ENCODE measurements at regions not wholly inside any gene's neighbourhood (a gene's known extent, or its start where the extent isn't known, plus 50 kb on each side); places are given as distances from the start of the nearest gene placed in this dataset.

GRCh38 chr1:14507262-14507661 lies 91.2 kb upstream of the KAZN start:
- H3K27ac ChIP-seq = no peak overlapping the region
- 69 to 76% (median 73%) methylated on average over 5 of the region's 5 CpGs for WGBS, 4 donors
- no peaks in the 10 kb centered on the region for H3K27me3 ChIP-seq
- TF ChIP-seq POLR2A (IDR thresholded peaks at IDR 0.05) = no peak
- TF ChIP-seq, protein P1, sequence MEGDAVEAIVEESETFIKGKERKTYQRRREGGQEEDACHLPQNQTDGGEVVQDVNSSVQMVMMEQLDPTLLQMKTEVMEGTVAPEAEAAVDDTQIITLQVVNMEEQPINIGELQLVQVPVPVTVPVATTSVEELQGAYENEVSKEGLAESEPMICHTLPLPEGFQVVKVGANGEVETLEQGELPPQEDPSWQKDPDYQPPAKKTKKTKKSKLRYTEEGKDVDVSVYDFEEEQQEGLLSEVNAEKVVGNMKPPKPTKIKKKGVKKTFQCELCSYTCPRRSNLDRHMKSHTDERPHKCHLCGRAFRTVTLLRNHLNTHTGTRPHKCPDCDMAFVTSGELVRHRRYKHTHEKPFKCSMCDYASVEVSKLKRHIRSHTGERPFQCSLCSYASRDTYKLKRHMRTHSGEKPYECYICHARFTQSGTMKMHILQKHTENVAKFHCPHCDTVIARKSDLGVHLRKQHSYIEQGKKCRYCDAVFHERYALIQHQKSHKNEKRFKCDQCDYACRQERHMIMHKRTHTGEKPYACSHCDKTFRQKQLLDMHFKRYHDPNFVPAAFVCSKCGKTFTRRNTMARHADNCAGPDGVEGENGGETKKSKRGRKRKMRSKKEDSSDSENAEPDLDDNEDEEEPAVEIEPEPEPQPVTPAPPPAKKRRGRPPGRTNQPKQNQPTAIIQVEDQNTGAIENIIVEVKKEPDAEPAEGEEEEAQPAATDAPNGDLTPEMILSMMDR (IDR thresholded peaks at IDR 0.05) = no peak
- no peaks in the 10 kb centered on the region for H3K36me3 ChIP-seq (replicated peaks in 1 of 2)
- no peaks in the 10 kb centered on the region for H3K4me1 ChIP-seq (replicated peaks in 1 of 2)
- intact Hi-C loops (cut with DNase I) = no loop called here
- no peaks in the 10 kb centered on the region for H3K9me3 ChIP-seq (replicated peaks in 1 of 3)
- DNase-seq = no peak
- H3K4me3 ChIP-seq = no peak overlapping the region

DNA sequence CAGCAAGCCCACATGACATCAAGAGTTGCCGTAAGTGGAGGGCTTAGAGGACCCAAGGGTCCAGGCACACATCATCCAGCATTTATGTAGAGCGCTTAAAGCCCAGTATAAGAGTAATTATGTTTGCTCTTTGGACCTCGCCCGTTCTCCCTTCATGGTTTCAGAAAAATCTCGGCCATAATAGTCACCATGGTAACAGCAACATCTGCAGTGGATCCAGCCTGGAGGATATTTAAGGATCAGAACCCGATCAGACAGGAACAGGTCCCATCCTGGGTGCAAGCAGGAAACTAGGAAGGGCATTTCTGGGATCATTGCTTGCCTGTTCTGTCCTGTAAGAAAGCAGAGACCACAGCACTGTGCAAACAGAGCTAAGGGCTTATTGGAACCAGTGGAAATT lies 89.9 kb upstream of the KAZN start:
- H3K27me3 ChIP-seq = no peaks in the 10 kb centered on the region
- H3K9me3 ChIP-seq (replicated peaks in 1 of 3) = no peaks in the 10 kb centered on the region
- DNase-seq = no peak
- no peaks in the 10 kb centered on the region for H3K36me3 ChIP-seq (replicated peaks in 1 of 2)
- H3K27ac ChIP-seq = no peak overlapping the region
- TF ChIP-seq, protein P1 (IDR thresholded peaks at IDR 0.05) = no peak
- 78 to 87% (median 81%) methylated on average over 6 of the region's 6 CpGs for WGBS, 4 donors
- H3K4me3 ChIP-seq = no peak overlapping the region
- no peaks in the 10 kb centered on the region for H3K4me1 ChIP-seq (replicated peaks in 1 of 2)
- intact Hi-C loops (cut with DNase I) = no loop called here

- no peak overlapping the region for H3K4me3 ChIP-seq
- H3K36me3 ChIP-seq (replicated peaks in 1 of 2) = no peaks in the 10 kb centered on the region
- no peak overlapping the region for H3K27ac ChIP-seq
- H3K9me3 ChIP-seq (replicated peaks in 1 of 3) = no peaks in the 10 kb centered on the region
- no peak for DNase-seq
- intact Hi-C loops (cut with DNase I) = no loop called here
- H3K4me1 ChIP-seq (replicated peaks in 1 of 2) = no peaks in the 10 kb centered on the region
- WGBS, 4 donors = 80 to 89% (median 83%) methylated on average over 2 of the region's 2 CpGs
- no peak for TF ChIP-seq POLR2A (IDR thresholded peaks at IDR 0.05)
- TF ChIP-seq, protein P1 (IDR thresholded peaks at IDR 0.05) = no peak
- H3K27me3 ChIP-seq = no peaks in the 10 kb centered on the region
Measured at GRCh38 chr1:14511166-14511680, 87.3 kb upstream of the KAZN start.

- DNase-seq = no peak
- Histone ChIP-seq H3K27me3 (no peaks in the 10 kb centered on the region), H3K27ac (no peak overlapping the region), H3K9me3 (replicated peaks in 1 of 3) (no peaks in the 10 kb centered on the region), H3K4me1 (replicated peaks in 1 of 2) (peaks cover 0 to 1% of the 10 kb centered on the region in 2 donors), H3K4me3 (no peak overlapping the region), H3K36me3 (replicated peaks in 1 of 2) (no peaks in the 10 kb centered on the region)
- intact Hi-C loops (cut with DNase I) = no loop called here
- TF ChIP-seq, protein P1 (IDR thresholded peaks at IDR 0.05) = no peak
- no peak for TF ChIP-seq POLR2A (IDR thresholded peaks at IDR 0.05)
- WGBS, 4 donors = 72 to 81% (median 78%) methylated on average over 12 to 14 of the region's 14 CpGs
Measured at GRCh38 chr1:14511796-14512585, 86.5 kb upstream of the KAZN start.
